Keratinocyte (primary cell): ENCODE measurements at regions not wholly inside any gene's neighbourhood (a gene's known extent, or its start where the extent isn't known, plus 50 kb on each side); places are given as distances from the start of the nearest gene placed in this dataset.

Experiments used
- DNase-seq: peaks from one replicate; pipeline ENCODE4 v3.0.0-alpha.2; 2011; ENCODE audit warnings: low read depth, missing footprints, low spot score
- FAIRE-seq: peaks from 2 replicates; lab custom pipeline; 2011; peaks lifted over from hg19 to GRCh38; lab: Jason Lieb, UNC
- H2AFZ ChIP-seq: 2 replicates; pipeline ENCODE4 v1.6.0; 2012; ENCODE audit warnings: low read length, control low read depth, inconsistent platforms; ENCODE audit not compliant: control insufficient read depth
- H3K27ac ChIP-seq: 2 replicates; pipeline ENCODE4 v1.5.1; 2011; ENCODE audit warnings: low read length; ENCODE audit not compliant: control insufficient read depth, insufficient read depth
- H3K27me3 ChIP-seq: 3 replicates; pipeline ENCODE4 v1.6.0; 2011; ENCODE audit warnings: low read length; ENCODE audit not compliant: control insufficient read depth, insufficient read depth; ENCODE audit errors: extremely low read depth
- H3K36me3 ChIP-seq, 2 experiments: 2 replicates in 1 of 2; 3 replicates in 1 of 2; pipeline ENCODE4 v1.5.1; 2011; ENCODE audit warnings: low read length in 2 of 2, mild to moderate bottlenecking in 1 of 2; ENCODE audit not compliant: control insufficient read depth in 2 of 2, insufficient read depth in 2 of 2; ENCODE audit errors: extremely low read depth in 1 of 2
- H3K4me1 ChIP-seq: 3 replicates; pipeline ENCODE4 v1.5.1; 2011; ENCODE audit warnings: low read length; ENCODE audit not compliant: control insufficient read depth, insufficient read depth; ENCODE audit errors: extremely low read depth
- H3K4me2 ChIP-seq: 3 replicates; pipeline ENCODE4 v1.6.0; 2011; ENCODE audit warnings: low read depth, low read length; ENCODE audit not compliant: control insufficient read depth, insufficient read depth; ENCODE audit errors: extremely low read depth
- H3K4me3 ChIP-seq, 3 experiments: fragments of 200-600 bp in 1 of 3; sonication (generic) in 1 of 3; 2 replicates in 2 of 3; 3 replicates in 1 of 3; pipeline ENCODE4 v1.5.1; 2011 to 2016; ENCODE audit warnings: low read length in 3 of 3, mild to moderate bottlenecking in 3 of 3, control low read depth in 2 of 3, inconsistent platforms in 1 of 3, low read depth in 1 of 3, mixed read lengths in 1 of 3, mixed run types in 1 of 3, moderate library complexity in 1 of 3; ENCODE audit not compliant: control insufficient read depth in 2 of 3, insufficient read depth in 2 of 3; ENCODE audit errors: extremely low read depth in 1 of 3
- H3K79me2 ChIP-seq: 2 replicates; pipeline ENCODE4 v1.6.0; 2012; ENCODE audit warnings: low read length; ENCODE audit not compliant: control insufficient read depth, insufficient read depth
- H3K9ac ChIP-seq: 3 replicates; pipeline ENCODE4 v1.6.0; 2011; ENCODE audit warnings: low read length; ENCODE audit not compliant: control insufficient read depth, insufficient read depth; ENCODE audit errors: extremely low read depth
- H3K9me1 ChIP-seq: 3 replicates; pipeline ENCODE4 v1.6.0; 2011; ENCODE audit warnings: low read length; ENCODE audit not compliant: control insufficient read depth, insufficient read depth; ENCODE audit errors: extremely low read depth
- H3K9me3 ChIP-seq: 2 replicates; pipeline ENCODE4 v1.5.1; 2012; ENCODE audit warnings: low read depth, low read length; ENCODE audit not compliant: control insufficient read depth
- H4K20me1 ChIP-seq: 3 replicates; pipeline ENCODE4 v1.6.0; 2011; ENCODE audit warnings: low read length; ENCODE audit not compliant: control insufficient read depth, insufficient read depth; ENCODE audit errors: extremely low read depth
- EZH2 ChIP-seq: IDR thresholded peaks from one replicate; pipeline ENCODE4 v1.6.1; 2012; ENCODE audit warnings: inconsistent platforms, mild to moderate bottlenecking, low read length, moderate library complexity
- dilution Hi-C: fragments of 300-500 bp; cut with MboI; formaldehyde crosslinking; loops from one replicate; pipeline ENCODE4 v1.7.0; 2020; ENCODE audit warnings: low sequenced_read_pairs; ENCODE audit not compliant: extremely low pct_ligation_motif_present
- TF ChIP-seq, protein P1 (sequence below), 3 experiments: IDR thresholded peaks in 1 of 3; conservative IDR thresholded peaks in 1 of 3; optimal IDR thresholded peaks in 1 of 3; 2 replicates in 2 of 3; 3 replicates in 1 of 3; pipeline versions ENCODE3 to v1.5.1; 2011; ENCODE audit warnings: low read length in 3 of 3, mild to moderate bottlenecking in 3 of 3, moderate library complexity in 2 of 3, control low read depth in 1 of 3, inconsistent platforms in 1 of 3; ENCODE audit not compliant: insufficient read depth in 2 of 3; ENCODE audit errors: extremely low read depth in 1 of 3

- H3K27ac ChIP-seq: no peak overlapping the region
- H2AFZ ChIP-seq: no peak overlapping the region
- H3K9me3 ChIP-seq: no peaks in the 10 kb centered on the region
- no peaks in the 10 kb centered on the region for H3K4me1 ChIP-seq
- H3K79me2 ChIP-seq: no peaks in the 10 kb centered on the region
- H3K4me3 ChIP-seq: no peak overlapping the region
- H3K9me1 ChIP-seq: no peaks in the 10 kb centered on the region
- TF ChIP-seq, protein P1, sequence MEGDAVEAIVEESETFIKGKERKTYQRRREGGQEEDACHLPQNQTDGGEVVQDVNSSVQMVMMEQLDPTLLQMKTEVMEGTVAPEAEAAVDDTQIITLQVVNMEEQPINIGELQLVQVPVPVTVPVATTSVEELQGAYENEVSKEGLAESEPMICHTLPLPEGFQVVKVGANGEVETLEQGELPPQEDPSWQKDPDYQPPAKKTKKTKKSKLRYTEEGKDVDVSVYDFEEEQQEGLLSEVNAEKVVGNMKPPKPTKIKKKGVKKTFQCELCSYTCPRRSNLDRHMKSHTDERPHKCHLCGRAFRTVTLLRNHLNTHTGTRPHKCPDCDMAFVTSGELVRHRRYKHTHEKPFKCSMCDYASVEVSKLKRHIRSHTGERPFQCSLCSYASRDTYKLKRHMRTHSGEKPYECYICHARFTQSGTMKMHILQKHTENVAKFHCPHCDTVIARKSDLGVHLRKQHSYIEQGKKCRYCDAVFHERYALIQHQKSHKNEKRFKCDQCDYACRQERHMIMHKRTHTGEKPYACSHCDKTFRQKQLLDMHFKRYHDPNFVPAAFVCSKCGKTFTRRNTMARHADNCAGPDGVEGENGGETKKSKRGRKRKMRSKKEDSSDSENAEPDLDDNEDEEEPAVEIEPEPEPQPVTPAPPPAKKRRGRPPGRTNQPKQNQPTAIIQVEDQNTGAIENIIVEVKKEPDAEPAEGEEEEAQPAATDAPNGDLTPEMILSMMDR (optimal IDR thresholded peaks at IDR 0.05 in 1 of 3, IDR thresholded peaks at IDR 0.05 in 1 of 3, conservative IDR thresholded peaks at IDR 0.05 in 1 of 3; ENCODE audit: extremely low read depth in 1 of 3, insufficient read depth in 2 of 3, low read length in 3 of 3): peak in 2 of 3 experiments; percentile 18 to 20
- TF ChIP-seq EZH2: no peak
- peaks cover 28% of the 10 kb centered on the region for H3K27me3 ChIP-seq
- dilution Hi-C loops: no loop called here
- no peak overlapping the region for H3K4me2 ChIP-seq
- H3K36me3 ChIP-seq: no peaks in the 10 kb centered on the region
- DNase-seq (no peak), FAIRE-seq (no peak)
- no peaks in the 10 kb centered on the region for H4K20me1 ChIP-seq
- no peak overlapping the region for H3K9ac ChIP-seq
These were observed 66.6 kb upstream of the IGF1R start for GRCh38 chr15:98581715-98582114.

- H3K36me3 ChIP-seq: no peaks in the 10 kb centered on the region
- H3K4me1 ChIP-seq: no peaks in the 10 kb centered on the region
- no peak overlapping the region for H3K9ac ChIP-seq
- H3K4me3 ChIP-seq: no peak overlapping the region
- H3K79me2 ChIP-seq: no peaks in the 10 kb centered on the region
- H4K20me1 ChIP-seq: no peaks in the 10 kb centered on the region
- dilution Hi-C loops: no loop called here
- DNase-seq: no peak
- peaks cover 28% of the 10 kb centered on the region for H3K27me3 ChIP-seq
- no peak for TF ChIP-seq EZH2
- TF ChIP-seq, protein P1 (optimal IDR thresholded peaks at IDR 0.05 in 1 of 3, IDR thresholded peaks at IDR 0.05 in 1 of 3, conservative IDR thresholded peaks at IDR 0.05 in 1 of 3; ENCODE audit: extremely low read depth in 1 of 3, insufficient read depth in 2 of 3, low read length in 3 of 3): no peak
- H2AFZ ChIP-seq: no peak overlapping the region
- H3K4me2 ChIP-seq: no peak overlapping the region
- no peak for FAIRE-seq
- H3K9me3 ChIP-seq: no peaks in the 10 kb centered on the region
- H3K9me1 ChIP-seq: no peaks in the 10 kb centered on the region
- no peak overlapping the region for H3K27ac ChIP-seq
These were observed 65.3 kb upstream of the IGF1R start for GRCh38 chr15:98582900-98583554.
